Motor neuron (in vitro differentiated cells): ENCODE measurements at regions not wholly inside any gene's neighbourhood (a gene's known extent, or its start where the extent isn't known, plus 50 kb on each side); places are given as distances from the start of the nearest gene placed in this dataset.

Experiments
- ATAC-seq, 8 experiments: fragments of 200-7000 bp; cut with Tn5 transposase; replicated peaks in 6 of 8; 2 replicates each; pipeline ENCODE4 v1.8.0; 2021; ENCODE audit warnings: mild to moderate bottlenecking in 8 of 8, moderate library complexity in 8 of 8
- H3K27ac ChIP-seq, 2 donors: fragments of 250-450 bp; sonication (Bioruptor Pico); 2 replicates each; pipeline ENCODE4 v1.9.0; 2021; ENCODE audit warnings: antibody characterized with exemption in 2 of 2, mild to moderate bottlenecking in 2 of 2, moderate library complexity in 1 of 2
- H3K4me1 ChIP-seq, 2 donors: fragments of 250-450 bp; sonication (Bioruptor Pico); replicated peaks in 1 of 2; 2 replicates each; pipeline ENCODE4 v1.6.1; 2021; ENCODE audit warnings: antibody characterized with exemption in 2 of 2, mild to moderate bottlenecking in 2 of 2, moderate library complexity in 1 of 2
- H3K4me3 ChIP-seq, 5 donors: fragments of 250-450 bp; sonication (Bioruptor Pico); 2 replicates each; pipeline ENCODE4 v1.9.0; 2021; ENCODE audit warnings: antibody characterized with exemption in 5 of 5, mild to moderate bottlenecking in 5 of 5, moderate library complexity in 4 of 5
- WGBS, 10 experiments: fragments of 450-650 bp; shearing (Covaris generic); methylation state at CpG; one replicate each; pipeline ENCODE4 v1.0.0; 2022; 5-methylcytosine and 5-hydroxymethylcytosine counted together
- in situ Hi-C, 9 experiments: fragments of 400-800 bp; cut with MboI; loops; one replicate each; pipeline ENCODE4 v1.15.0; 2021; ENCODE audit warnings: low sequenced_read_pairs in 9 of 9, low pct_unique_long_range_greater_than_20kb in 2 of 9; ENCODE audit not compliant: unreplicated experiment in 9 of 9

DNA sequence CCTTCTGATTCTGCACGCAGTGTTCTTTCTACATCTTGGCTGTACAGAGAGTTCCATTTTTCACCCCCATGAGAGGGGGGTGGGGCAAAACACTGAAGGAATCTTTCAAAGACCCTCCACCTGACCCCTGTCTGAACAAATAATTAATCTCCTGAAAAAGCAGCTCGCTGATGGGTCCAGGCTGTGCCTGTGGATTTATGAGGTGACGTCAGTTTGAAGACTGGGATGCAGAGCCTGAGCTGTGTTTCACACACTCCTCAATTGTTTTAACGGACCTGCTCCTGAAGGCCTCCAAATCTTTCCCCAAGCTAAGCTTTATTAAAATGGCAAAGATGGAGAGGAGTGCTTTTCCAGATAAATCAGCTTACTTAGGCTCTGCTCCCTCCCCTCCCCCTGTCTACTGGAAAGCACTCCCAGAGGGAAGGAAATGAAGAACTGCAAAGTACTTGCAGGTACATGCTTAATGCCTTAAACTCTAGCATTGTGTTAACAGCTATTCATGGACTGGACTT lies 390.2 kb upstream of the TNP1 start:
- peak in 6 of 8 experiments; percentile 62 to 87 (median 84) for ATAC-seq
- 0 to 93% (median 20%) methylated on average over 2 to 3 of the region's 4 CpGs; no CpG with 5 or more reads in 3 of the 10 experiments for WGBS, 10 experiments
- Histone ChIP-seq H3K4me3 (no peak overlapping the region), H3K4me1 (peaks cover 47 to 50% of the 10 kb centered on the region in 2 donors), H3K27ac (peak overlapping the region; percentile 53 to 78)
- in situ Hi-C loops = no loop called here

DNA sequence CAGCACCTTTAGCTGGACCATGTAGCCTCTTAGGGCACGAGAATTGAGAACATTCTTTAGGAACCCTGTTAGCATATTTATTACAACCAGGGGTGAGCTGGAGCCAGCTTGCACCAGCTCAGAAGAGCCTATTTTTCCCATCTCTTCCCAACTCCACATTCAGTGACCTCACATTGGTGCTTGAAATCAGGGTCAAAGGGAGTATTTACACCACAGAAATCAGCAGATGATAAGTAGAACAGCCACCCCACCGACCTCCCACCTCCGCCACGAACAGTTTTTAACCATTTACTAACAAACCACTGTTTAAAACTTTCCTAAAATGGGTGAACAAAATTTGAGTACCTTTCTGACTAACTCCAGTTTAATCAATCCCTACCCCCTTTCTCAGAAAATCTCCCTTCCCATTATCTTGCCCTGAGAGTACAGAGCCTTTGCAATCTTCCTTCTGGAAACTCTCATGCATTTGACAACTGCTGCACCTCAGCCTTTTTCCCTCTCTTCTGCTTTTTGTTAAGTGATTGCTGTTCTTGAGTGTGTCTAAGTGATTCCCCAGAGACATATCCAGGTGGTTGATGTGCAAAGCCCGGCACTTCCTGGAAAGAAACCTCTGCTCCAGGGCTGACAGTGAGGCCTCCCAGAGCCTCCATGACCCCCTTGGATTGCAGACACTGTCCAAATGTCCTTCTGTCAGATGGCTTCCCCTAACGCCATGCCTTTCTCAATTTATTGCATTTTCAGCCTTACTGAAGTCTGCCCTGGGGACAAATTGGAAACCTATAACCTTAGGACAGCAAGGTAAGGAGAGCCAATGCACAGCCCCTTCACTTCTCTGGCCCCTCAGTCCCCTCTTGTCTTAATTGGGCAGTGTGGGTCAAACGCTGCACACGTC lies 389.5 kb upstream of the TNP1 start:
- in situ Hi-C loops = no loop called here

DNA sequence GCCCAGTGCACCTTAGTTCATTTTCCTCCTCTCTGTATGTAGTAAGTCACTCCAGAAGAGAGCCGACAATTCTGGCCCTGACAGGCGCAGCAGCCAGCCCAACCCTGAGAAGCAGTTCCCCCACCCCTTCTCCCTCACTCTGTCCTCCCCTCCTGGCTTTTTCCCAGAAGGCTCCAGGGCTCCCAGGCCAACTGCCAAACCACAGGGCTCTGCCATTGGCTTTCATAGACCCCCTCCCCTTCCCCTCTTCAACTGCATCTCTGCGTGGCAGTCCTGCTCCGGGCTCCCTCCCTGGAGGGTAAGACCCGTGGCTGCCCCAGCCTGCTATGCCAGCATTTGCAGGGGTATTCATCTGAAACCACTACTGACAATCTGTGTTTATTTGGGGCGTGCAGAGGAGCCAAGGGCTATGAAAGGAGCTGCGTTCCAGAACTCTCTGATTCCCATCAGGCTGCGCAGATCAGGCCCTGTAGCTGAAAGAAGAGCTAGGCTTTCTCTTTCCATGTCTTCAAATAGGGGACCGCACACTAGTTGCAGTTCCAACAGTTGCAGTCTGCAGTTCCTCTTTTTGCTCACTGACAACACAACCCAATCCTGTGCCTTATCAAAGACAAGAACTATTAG lies 388.6 kb upstream of the TNP1 start:
- peak; percentile 54 to 85 (median 74) for ATAC-seq
- Histone ChIP-seq H3K4me1 (peaks cover 47 to 50% of the 10 kb centered on the region in 2 donors), H3K27ac (peak overlapping the region; percentile 24 to 78), H3K4me3 (no peak overlapping the region)
- in situ Hi-C loops = no loop called here
- 40 to 100% (median 92%) methylated on average over 1 to 8 of the region's 9 CpGs; no CpG with 5 or more reads in 1 of the 10 experiments for WGBS, 10 experiments

More for the DNA sequence above, 389.5 kb upstream of the TNP1 start:
- H3K4me3 ChIP-seq = no peak overlapping the region
- 20 to 100% (median 70%) methylated on average over 1 to 6 of the region's 8 CpGs for WGBS, 10 experiments
- ATAC-seq = peak in 3 of 8 experiments; percentile 6 to 18 (median 9)
- peak overlapping the region; percentile 53 to 78 for H3K27ac ChIP-seq
- peaks cover 47 to 50% of the 10 kb centered on the region in 2 donors for H3K4me1 ChIP-seq

DNA sequence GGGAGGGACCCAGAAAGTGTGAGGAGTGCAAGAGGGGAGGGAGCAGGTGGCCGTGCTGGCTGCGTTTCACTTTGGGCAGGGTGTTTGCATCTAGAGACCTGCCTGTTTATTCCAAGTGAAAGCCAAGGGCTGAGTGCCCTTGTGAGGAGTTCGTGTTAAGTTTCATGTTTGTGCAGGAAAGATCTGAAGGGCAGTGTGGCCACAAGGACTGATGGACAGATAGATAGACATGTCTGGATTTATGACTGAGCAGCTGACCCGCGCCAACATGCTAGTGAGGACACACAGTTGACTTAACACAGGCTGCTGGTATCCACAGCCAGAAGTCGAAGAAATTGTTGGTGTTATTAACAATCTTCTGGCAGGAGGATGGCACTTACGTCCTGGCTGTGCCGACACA lies 387.6 kb upstream of the TNP1 start:
- no peak for ATAC-seq
- in situ Hi-C loops = no loop called here
- H3K4me3 ChIP-seq = no peak overlapping the region
- H3K4me1 ChIP-seq = peaks cover 47 to 50% of the 10 kb centered on the region in 2 donors
- H3K27ac ChIP-seq = peak overlapping the region in 1 of 2 donors; percentile 29
- 50 to 100% (median 88%) methylated on average over 1 to 7 of the region's 8 CpGs; no CpG with 5 or more reads in 2 of the 10 experiments for whole genome bisulfite sequencing, 10 experiments

DNA sequence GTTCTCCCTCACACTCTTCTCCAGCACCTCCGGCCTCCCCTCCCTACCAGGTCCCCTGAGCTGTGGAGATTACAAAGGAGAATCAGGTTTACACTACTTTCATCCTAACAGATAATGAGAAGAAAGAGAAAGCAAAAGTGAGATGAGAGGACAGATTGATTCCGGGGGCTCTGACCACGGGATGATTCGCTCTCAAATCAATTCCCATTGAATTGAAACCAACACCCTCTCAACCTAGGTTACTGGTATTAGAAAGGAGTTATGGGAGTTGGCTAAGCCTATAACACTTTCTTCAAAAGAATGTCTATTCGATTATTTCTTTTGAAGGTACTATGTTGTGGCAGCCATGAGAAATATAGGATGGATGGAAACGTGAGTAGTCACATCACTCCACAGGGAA lies 386.2 kb upstream of the TNP1 start:
- peaks cover 36 to 38% of the 10 kb centered on the region in 2 donors for H3K4me1 ChIP-seq
- 86 to 100% (median 100%) methylated on average over 1 to 4 of the region's 6 CpGs; no CpG with 5 or more reads in 6 of the 10 experiments for WGBS, 10 experiments
- no peak for ATAC-seq
- H3K4me3 ChIP-seq = no peak overlapping the region
- no peak overlapping the region for H3K27ac ChIP-seq
- in situ Hi-C loops = no loop called here

DNA sequence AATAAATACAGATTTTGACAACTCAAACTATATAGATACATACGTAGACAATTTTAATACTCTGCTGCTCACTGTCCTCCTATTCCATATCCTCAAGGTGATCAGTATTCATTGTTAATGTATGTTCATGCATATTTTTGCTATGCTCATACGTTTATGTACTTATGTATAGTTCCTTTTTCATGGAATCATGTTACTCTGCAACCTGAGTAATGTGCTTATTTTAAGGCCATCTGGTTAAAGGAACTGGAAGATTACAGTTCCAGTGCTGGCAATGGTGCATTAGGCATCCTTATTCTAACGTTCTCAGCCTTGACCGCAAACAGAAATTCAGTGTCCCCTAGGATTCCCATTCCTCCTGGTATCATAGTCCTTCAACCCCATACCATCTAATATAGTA lies 385.0 kb upstream of the TNP1 start:
- Histone ChIP-seq H3K4me1 (peaks cover 23 to 25% of the 10 kb centered on the region in 2 donors), H3K27ac (no peak overlapping the region), H3K4me3 (no peak overlapping the region)
- peak in 1 of 8 experiments; percentile 85 for ATAC-seq
- in situ Hi-C loops = no loop called here
- 30 to 89% (median 78%) methylated on average over 2 to 4 of the region's 4 CpGs for WGBS, 10 experiments

DNA sequence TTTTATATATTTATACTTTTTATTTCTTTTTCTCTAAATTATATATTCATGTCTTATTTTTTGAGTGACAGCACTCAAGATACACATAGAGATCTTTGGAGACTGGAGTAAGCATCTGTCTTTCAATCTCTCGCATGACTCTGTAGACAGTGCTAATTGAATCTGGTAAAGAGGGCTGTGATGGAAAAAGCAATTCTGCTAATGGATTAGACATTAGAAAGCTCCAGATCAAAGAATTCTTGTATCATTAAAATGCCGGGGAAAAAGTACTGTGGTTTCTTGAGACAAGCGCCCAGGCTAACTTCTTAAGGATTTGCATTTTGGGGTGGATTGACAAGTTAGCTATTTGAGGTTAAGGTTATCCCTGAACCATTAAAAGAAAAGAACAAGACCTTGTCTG lies 383.1 kb upstream of the TNP1 start:
- in situ Hi-C loops = no loop called here
- WGBS, 10 experiments = 74 to 100% (median 97%) methylated on average over 1 to 3 of the region's 3 CpGs

DNA sequence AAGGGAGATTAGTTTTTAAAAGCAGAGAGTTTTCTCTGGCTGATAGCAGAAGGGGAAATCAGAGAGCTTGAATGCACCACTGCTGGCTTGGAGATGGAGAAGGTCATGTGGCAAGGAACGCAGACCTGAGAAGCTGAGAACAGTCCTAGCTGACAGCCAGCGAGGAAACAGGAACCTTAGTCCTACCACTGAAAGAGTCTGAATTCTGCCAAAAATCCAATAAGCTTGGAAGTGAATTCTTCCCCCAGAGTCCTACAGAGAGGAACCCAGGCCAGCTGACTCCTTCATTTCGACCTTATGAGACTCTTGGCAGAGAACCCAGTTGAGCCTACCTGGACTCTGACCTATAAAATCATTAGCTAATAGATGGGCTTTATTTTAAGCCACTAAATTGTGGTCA lies 371.9 kb upstream of the TNP1 start:
- ATAC-seq = no peak
- in situ Hi-C loops = no loop called here
- WGBS, 10 experiments = 40 to 93% (median 83%) methylated on average over 1 to 3 of the region's 3 CpGs; no CpG with 5 or more reads in 3 of the 10 experiments
- Histone ChIP-seq H3K27ac (no peak overlapping the region), H3K4me1 (peaks cover 0 to 5% of the 10 kb centered on the region in 2 donors), H3K4me3 (no peak overlapping the region)

More for the DNA sequence above, 383.1 kb upstream of the TNP1 start:
- Histone ChIP-seq H3K27ac (no peak overlapping the region), H3K4me3 (no peak overlapping the region), H3K4me1 (peaks cover 5 to 7% of the 10 kb centered on the region in 2 donors)
- ATAC-seq = no peak

DNA sequence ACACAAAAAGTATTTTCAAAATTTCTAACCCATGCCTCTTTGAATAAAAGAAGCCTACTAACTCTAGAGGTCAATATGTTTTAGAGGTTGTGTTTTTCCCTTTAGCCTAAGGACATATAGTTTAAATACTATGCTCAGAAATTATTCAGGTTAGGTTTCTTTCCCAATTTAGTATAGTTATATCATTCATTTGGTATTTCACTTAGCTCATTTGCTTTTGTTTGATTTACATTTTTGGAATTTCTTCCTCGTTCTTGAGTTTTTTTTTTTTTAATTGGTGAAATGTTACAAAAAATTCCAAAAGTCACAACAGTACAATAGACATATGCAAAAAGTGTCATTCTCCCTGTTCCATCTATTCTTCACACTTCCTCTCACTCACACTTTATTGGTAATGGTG lies 371.3 kb upstream of the TNP1 start:
- ATAC-seq = peak in 2 of 8 experiments; percentile 21 to 38

DNA sequence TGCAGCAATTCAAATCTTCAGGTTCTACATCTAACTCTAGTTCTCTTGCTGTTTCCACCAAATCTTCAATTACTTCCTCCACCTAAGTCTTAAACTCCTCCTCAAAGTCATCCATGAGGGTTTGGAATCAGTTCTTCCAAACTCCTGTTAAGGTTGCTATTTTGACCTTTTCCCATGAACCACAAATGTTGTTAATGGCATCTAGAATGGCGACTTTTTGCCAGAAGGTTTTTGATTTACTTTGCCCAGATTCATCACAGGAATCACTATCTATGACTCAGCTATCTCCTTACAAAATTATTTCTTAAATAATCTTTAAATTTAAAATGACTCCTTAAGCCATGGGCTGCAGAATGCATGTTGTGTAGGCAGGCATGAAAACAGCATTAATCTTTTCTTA lies 368.9 kb upstream of the TNP1 start:
- H3K4me1 ChIP-seq = peaks cover 0 to 5% of the 10 kb centered on the region in 2 donors
- no peak overlapping the region for H3K27ac ChIP-seq
- in situ Hi-C loops = no loop called here
- no peak overlapping the region for H3K4me3 ChIP-seq
- 29 to 100% (median 85%) methylated on average over 1 of the region's 1 CpG; no CpG with 5 or more reads in 4 of the 10 experiments for WGBS, 10 experiments
- no peak for ATAC-seq

More for the DNA sequence above, 371.3 kb upstream of the TNP1 start:
- no peak overlapping the region for H3K4me3 ChIP-seq
- in situ Hi-C loops = no loop called here
- peaks cover 0 to 5% of the 10 kb centered on the region in 2 donors for H3K4me1 ChIP-seq
- H3K27ac ChIP-seq = no peak overlapping the region
- WGBS, 10 experiments = 0 to 100% (median 83%) methylated on average over 1 of the region's 1 CpG; no CpG with 5 or more reads in 1 of the 10 experiments

DNA sequence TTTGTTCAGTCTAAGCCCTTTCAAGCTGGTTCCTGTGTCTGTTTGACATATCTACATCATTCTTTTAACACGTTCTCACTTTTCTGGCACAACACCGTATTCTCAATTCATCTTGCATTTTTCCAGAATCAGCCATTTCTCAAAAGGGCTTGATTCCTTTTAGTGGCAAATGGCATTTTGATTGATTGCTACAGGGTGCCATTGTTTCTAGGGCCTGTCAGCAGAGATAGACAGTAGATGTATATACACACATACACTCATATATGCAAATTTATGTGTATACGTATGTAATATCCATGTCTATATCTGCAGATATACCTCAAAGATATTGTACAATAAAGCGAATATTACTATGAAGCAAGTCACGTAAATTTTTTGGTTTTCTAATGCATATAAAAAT lies 367.9 kb upstream of the TNP1 start:
- WGBS, 10 experiments = 69 to 100% (median 91%) methylated on average over 2 to 5 of the region's 5 CpGs
- Histone ChIP-seq H3K4me1 (peaks cover 1 to 10% of the 10 kb centered on the region in 2 donors), H3K27ac (no peak overlapping the region), H3K4me3 (no peak overlapping the region)
- ATAC-seq = no peak
- in situ Hi-C loops = no loop called here

DNA sequence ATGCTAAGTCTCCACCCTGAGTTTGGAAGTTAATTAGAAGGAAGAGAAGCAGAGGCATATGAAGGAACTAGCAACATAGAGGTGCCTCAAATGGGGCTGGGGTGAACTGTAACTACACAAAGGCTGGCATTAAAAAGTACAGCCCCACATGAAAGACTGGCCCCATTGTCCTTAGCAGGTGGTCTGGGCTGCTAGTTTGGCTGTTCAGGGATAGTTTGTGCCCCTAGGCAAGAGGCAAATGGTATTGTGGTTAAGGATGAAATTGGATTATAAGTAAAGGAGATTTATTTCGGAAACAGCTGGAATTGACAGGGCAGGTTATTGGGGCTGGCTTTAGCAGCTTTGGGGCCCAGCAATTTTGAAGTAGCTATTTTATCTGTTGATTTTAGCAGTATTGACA lies 365.7 kb upstream of the TNP1 start:
- in situ Hi-C loops = no loop called here
- peaks cover 4 to 10% of the 10 kb centered on the region in 2 donors for H3K4me1 ChIP-seq
- H3K27ac ChIP-seq = no peak overlapping the region
- 43 to 100% (median 100%) methylated on average over 1 of the region's 1 CpG; no CpG with 5 or more reads in 5 of the 10 experiments for WGBS, 10 experiments
- H3K4me3 ChIP-seq = no peak overlapping the region
- no peak for ATAC-seq
